ENCODE measurements at regions not wholly inside any gene's neighbourhood (a gene's known extent, or its start where the extent isn't known, plus 50 kb on each side); places are given as distances from the start of the nearest gene placed in this dataset.

DNA sequence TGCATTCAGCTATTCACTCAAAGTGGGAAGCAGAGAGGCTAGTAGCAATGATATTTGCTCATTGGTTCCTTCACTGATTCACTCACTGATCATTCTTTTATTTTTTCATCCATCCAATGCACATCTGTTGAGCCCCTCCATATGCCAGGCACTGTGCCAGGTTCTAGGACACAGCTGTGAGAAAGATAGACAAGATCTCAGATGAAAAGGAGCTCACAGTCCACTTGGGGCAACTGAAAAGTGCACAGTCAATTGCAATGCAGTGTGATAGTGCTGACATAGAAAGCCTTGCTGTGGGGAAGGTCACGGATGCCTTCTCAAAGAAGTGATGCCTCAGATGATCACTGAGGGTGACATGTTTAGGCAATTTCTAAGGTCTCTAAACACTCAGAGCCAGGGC, 262.3 kb downstream of the PTEN start:
- ChIA-PET POLR2A (no interaction called here), CTCF (interaction anchor here (0.6 kb wide), 1 partner anchor 385 kb away, joined by 3 read pairs; no protein-coding TSS in a partner anchor)
- no peaks in the 10 kb centered on the region for H3K9me3 ChIP-seq (ENCODE audit: control insufficient read depth, insufficient read depth, low read depth, low read length)
- no peaks in the 10 kb centered on the region for H3K36me3 ChIP-seq (ENCODE audit: control insufficient read depth in 2 of 2, insufficient read depth in 1 of 2, low read length in 2 of 2)
- no peak overlapping the region for H3K27ac ChIP-seq (ENCODE audit: extremely low read depth, low read depth, low read length)
- no peak overlapping the region for H3K4me3 ChIP-seq (ENCODE audit: low read depth, low read length)
- no peaks in the 10 kb centered on the region for H3K4me1 ChIP-seq (ENCODE audit: control insufficient read depth, insufficient read depth, low read length)
- no peak for TF ChIP-seq ZNF350 (tag by site-specific recombination; IDR thresholded peaks at IDR 0.05)
- TF ChIP-seq ZNF112 (tag by site-specific recombination; IDR thresholded peaks at IDR 0.05) = no peak
- TF ChIP-seq, protein P1, sequence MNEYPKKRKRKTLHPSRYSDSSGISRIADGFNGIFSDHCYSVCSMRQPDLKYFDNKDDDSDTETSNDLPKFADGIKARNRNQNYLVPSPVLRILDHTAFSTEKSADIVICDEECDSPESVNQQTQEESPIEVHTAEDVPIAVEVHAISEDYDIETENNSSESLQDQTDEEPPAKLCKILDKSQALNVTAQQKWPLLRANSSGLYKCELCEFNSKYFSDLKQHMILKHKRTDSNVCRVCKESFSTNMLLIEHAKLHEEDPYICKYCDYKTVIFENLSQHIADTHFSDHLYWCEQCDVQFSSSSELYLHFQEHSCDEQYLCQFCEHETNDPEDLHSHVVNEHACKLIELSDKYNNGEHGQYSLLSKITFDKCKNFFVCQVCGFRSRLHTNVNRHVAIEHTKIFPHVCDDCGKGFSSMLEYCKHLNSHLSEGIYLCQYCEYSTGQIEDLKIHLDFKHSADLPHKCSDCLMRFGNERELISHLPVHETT (tag by site-specific recombination; IDR thresholded peaks at IDR 0.05) = no peak
- no peak for TF ChIP-seq TCF7L2 (IDR thresholded peaks at IDR 0.05; ENCODE audit: borderline replicate concordance, low read depth, low read length)
- TF ChIP-seq, protein P2, sequence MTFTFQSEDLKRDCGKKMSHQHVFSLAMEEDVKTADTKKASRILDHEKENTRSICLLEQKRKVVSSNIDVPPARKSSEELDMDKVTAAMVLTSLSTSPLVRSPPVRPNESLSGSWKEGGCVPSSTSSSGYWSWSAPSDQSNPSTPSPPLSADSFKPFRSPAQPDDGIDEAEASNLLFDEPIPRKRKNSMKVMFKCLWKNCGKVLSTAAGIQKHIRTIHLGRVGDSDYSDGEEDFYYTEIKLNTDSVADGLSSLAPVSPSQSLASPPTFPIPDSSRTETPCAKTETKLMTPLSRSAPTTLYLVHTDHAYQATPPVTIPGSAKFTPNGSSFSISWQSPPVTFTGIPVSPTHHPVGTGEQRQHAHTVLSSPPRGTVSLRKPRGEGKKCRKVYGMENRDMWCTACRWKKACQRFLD (tag by site-specific recombination; IDR thresholded peaks at IDR 0.05) = no peak
- no peak for TF ChIP-seq FEZF1 (tag by site-specific recombination; IDR thresholded peaks at IDR 0.05)
- TF ChIP-seq ZNF596 (tag by site-specific recombination; IDR thresholded peaks at IDR 0.05) = no peak
- TF ChIP-seq, protein P3, sequence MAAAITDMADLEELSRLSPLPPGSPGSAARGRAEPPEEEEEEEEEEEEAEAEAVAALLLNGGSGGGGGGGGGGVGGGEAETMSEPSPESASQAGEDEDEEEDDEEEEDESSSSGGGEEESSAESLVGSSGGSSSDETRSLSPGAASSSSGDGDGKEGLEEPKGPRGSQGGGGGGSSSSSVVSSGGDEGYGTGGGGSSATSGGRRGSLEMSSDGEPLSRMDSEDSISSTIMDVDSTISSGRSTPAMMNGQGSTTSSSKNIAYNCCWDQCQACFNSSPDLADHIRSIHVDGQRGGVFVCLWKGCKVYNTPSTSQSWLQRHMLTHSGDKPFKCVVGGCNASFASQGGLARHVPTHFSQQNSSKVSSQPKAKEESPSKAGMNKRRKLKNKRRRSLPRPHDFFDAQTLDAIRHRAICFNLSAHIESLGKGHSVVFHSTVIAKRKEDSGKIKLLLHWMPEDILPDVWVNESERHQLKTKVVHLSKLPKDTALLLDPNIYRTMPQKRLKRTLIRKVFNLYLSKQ (tag by site-specific recombination; IDR thresholded peaks at IDR 0.05; ENCODE audit: borderline replicate concordance) = no peak
- TF ChIP-seq ZNF2 (tag by site-specific recombination; IDR thresholded peaks at IDR 0.05) = no peak
- no peak for TF ChIP-seq ZNF214 (tag by site-specific recombination; IDR thresholded peaks at IDR 0.05; ENCODE audit: borderline replicate concordance)
- no peak for TF ChIP-seq ZNF555 (tag by site-specific recombination; conservative IDR thresholded peaks at IDR 0.05)
- TF ChIP-seq ZFP41 (tag by site-specific recombination; IDR thresholded peaks at IDR 0.05; ENCODE audit: borderline replicate concordance) = no peak
- TF ChIP-seq ZNF658 (tag by site-specific recombination; IDR thresholded peaks at IDR 0.05) = no peak
- no peak for TF ChIP-seq ZNF211 (tag by site-specific recombination; IDR thresholded peaks at IDR 0.05; ENCODE audit: low read depth)
- TF ChIP-seq ZNF529 (tag by site-specific recombination; IDR thresholded peaks at IDR 0.05; ENCODE audit: insufficient replicate concordance) = no peak
- TF ChIP-seq, protein P4, sequence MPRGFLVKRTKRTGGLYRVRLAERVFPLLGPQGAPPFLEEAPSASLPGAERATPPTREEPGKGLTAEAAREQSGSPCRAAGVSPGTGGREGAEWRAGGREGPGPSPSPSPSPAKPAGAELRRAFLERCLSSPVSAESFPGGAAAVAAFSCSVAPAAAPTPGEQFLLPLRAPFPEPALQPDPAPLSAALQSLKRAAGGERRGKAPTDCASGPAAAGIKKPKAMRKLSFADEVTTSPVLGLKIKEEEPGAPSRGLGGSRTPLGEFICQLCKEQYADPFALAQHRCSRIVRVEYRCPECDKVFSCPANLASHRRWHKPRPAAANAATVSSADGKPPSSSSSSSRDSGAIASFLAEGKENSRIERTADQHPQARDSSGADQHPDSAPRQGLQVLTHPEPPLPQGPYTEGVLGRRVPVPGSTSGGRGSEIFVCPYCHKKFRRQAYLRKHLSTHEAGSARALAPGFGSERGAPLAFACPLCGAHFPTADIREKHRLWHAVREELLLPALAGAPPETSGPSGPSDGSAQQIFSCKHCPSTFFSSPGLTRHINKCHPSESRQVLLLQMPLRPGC (tag by site-specific recombination; IDR thresholded peaks at IDR 0.05) = no peak
- TF ChIP-seq MZF1 (tag by site-specific recombination; IDR thresholded peaks at IDR 0.05; ENCODE audit: borderline replicate concordance) = no peak

DNA sequence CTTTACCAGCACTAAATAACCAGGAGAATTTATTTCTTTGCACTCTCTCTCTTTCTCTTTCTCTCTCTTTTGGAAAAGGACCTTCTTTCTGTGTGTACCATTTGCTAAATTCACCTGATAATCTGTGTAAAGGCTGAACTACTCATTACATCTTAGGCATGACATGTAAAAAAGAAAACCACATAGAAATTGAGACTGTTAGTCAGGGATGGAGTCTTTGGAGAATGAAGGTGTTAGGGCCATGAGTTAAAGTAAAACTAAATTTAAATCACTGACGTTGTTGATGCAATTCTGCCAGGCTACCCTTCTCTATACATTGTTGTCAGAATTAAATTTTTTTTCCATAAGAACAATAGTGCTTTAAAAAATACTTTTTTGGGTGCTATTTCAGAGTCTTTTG, 263.3 kb downstream of the PTEN start:
- no peaks in the 10 kb centered on the region for H3K9me3 ChIP-seq (ENCODE audit: control insufficient read depth, insufficient read depth, low read depth, low read length)
- H3K4me3 ChIP-seq (ENCODE audit: low read depth, low read length) = no peak overlapping the region
- H3K4me1 ChIP-seq (ENCODE audit: control insufficient read depth, insufficient read depth, low read length) = no peaks in the 10 kb centered on the region
- no peak overlapping the region for H3K27ac ChIP-seq (ENCODE audit: extremely low read depth, low read depth, low read length)
- ChIA-PET CTCF (no interaction called here), POLR2A (no interaction called here)
- no peaks in the 10 kb centered on the region for H3K36me3 ChIP-seq (ENCODE audit: control insufficient read depth in 2 of 2, insufficient read depth in 1 of 2, low read length in 2 of 2)
- TF ChIP-seq, protein P5, sequence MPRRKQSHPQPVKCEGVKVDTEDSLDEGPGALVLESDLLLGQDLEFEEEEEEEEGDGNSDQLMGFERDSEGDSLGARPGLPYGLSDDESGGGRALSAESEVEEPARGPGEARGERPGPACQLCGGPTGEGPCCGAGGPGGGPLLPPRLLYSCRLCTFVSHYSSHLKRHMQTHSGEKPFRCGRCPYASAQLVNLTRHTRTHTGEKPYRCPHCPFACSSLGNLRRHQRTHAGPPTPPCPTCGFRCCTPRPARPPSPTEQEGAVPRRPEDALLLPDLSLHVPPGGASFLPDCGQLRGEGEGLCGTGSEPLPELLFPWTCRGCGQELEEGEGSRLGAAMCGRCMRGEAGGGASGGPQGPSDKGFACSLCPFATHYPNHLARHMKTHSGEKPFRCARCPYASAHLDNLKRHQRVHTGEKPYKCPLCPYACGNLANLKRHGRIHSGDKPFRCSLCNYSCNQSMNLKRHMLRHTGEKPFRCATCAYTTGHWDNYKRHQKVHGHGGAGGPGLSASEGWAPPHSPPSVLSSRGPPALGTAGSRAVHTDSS (tag by site-specific recombination; IDR thresholded peaks at IDR 0.05) = no peak
- TF ChIP-seq ZBTB8A (tag by site-specific recombination; IDR thresholded peaks at IDR 0.05) = no peak
- TF ChIP-seq ZBTB1 (tag by site-specific recombination; IDR thresholded peaks at IDR 0.05) = no peak
- no peak for TF ChIP-seq ZNF76 (tag by site-specific recombination; IDR thresholded peaks at IDR 0.05; ENCODE audit: borderline replicate concordance, low read depth)
- TF ChIP-seq ZNF843 (tag by site-specific recombination; IDR thresholded peaks at IDR 0.05) = no peak
- TF ChIP-seq ZNF510 (tag by site-specific recombination; IDR thresholded peaks at IDR 0.05; ENCODE audit: insufficient replicate concordance) = no peak
- TF ChIP-seq ZNF701 (tag by site-specific recombination; IDR thresholded peaks at IDR 0.05) = no peak
